Kidney (tissue), 13 donors: ENCODE measurements at regions not wholly inside any gene's neighbourhood (a gene's known extent, or its start where the extent isn't known, plus 50 kb on each side); places are given as distances from the start of the nearest gene placed in this dataset.
A peak's percentile ranks its signal among the peaks of the same experiment; 100 is the strongest.

Experiments used
- DNase-seq, 5 donors: peaks; one replicate each; pipeline ENCODE4 v3.0.0-alpha.2; 2013 to 2020
- FAIRE-seq: peaks from 2 replicates; lab custom pipeline; 2012; peaks lifted over from hg19 to GRCh38; lab: Jason Lieb, UNC
- H3K27ac ChIP-seq, 2 donors: one replicate each; pipeline ENCODE4 v1.7.0; 2013; ENCODE audit warnings: low read depth in 2 of 2, low read length in 2 of 2, inconsistent platforms in 1 of 2
- H3K27me3 ChIP-seq: one replicate; pipeline ENCODE4 v1.7.1; 2013; ENCODE audit warnings: low read length, inconsistent platforms; ENCODE audit not compliant: control insufficient read depth, insufficient read depth
- H3K36me3 ChIP-seq, 3 donors: one replicate each; pipeline versions ENCODE4 v1.7.0 to v1.7.1; 2013; ENCODE audit warnings: low read length in 3 of 3, control low read depth in 1 of 3, inconsistent platforms in 1 of 3; ENCODE audit not compliant: insufficient read depth in 3 of 3, control insufficient read depth in 2 of 3
- H3K4me1 ChIP-seq, 3 donors: one replicate each; pipeline versions ENCODE4 v1.7.0 to v1.7.1; 2013; ENCODE audit warnings: low read length in 3 of 3, inconsistent platforms in 1 of 3, low read depth in 1 of 3; ENCODE audit not compliant: control insufficient read depth in 2 of 3, insufficient read depth in 2 of 3
- H3K4me3 ChIP-seq, 3 donors: one replicate each; pipeline versions ENCODE4 v1.7.0 to v1.8.1; 2013; ENCODE audit warnings: low read length in 3 of 3, control low read depth in 1 of 3, inconsistent platforms in 1 of 3
- H3K9ac ChIP-seq, 3 donors: one replicate each; pipeline versions ENCODE4 v1.7.0 to v1.7.1; 2013; ENCODE audit warnings: low read length in 3 of 3, control low read depth in 1 of 3, inconsistent platforms in 1 of 3
- H3K9me3 ChIP-seq, 3 donors: one replicate each; pipeline versions ENCODE4 v1.7.0 to v1.7.1; 2013; ENCODE audit warnings: low read length in 3 of 3, control low read depth in 1 of 3, inconsistent platforms in 1 of 3; ENCODE audit not compliant: control insufficient read depth in 2 of 3, insufficient read depth in 1 of 3
- intact Hi-C: fragments of 100-400 bp; cut with DNase I; formaldehyde crosslinking; loops from one replicate; pipeline ENCODE4 v1.11.1; 2022
- TF ChIP-seq, protein P1 (sequence below): IDR thresholded peaks from 3 replicates; pipeline ENCODE4 v1.5.1; 2012; ENCODE audit warnings: mild to moderate bottlenecking, moderate library complexity, borderline replicate concordance; ENCODE audit not compliant: insufficient read depth; ENCODE audit errors: extremely low read depth
- donor health status: control.
- donor health status: control.
- donor health status: control.
- donor health status: control.
- donor health status: control.
- donor health status: DM: yes; HTN: yes; CAD: no.
- donor health status: Normal renal cell carcinoma (clear cell type).

DNA sequence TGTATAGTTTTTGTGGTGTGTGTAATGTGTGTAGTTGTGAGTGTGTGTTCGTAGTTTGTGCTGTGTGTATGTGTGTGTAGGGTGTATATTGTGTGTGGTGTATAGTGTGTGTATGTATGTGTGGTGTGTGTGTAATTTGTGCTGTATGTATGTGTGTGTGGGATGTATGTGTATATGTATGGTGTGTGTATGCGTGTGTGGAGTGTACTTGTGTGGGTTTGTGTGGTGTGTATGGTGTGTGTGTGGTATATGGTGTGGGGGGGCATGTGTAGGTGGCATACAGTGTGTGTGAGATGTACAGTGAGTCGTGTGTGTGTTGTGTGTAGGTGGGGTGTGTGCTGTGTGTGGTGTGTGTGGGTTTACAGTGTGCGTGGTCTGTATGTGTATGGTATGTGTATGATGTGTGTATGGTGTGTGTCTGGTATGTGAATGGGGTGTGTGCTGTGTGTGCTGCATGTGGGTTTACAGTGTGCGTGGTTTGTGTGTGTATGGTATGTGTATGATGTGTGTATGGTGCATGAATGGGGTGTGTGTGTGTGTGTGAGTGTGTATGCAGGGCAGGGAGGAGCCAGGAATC is 125.2 kb downstream of the GADD45G start:
- FAIRE-seq (no peak), DNase-seq (no peak)
- H3K4me1 ChIP-seq, result peaks cover 0 to 14% (median 0%) of the 10 kb centered on the region in 3 donors
- intact Hi-C loops, result no loop called here
- H3K9me3 ChIP-seq, result no peaks in the 10 kb centered on the region
- H3K27me3 ChIP-seq, result no peaks in the 10 kb centered on the region
- H3K27ac ChIP-seq, result no peak overlapping the region
- H3K4me3 ChIP-seq, result no peak overlapping the region
- no peaks in the 10 kb centered on the region for H3K36me3 ChIP-seq
- no peak overlapping the region for H3K9ac ChIP-seq
- TF ChIP-seq, protein P1, sequence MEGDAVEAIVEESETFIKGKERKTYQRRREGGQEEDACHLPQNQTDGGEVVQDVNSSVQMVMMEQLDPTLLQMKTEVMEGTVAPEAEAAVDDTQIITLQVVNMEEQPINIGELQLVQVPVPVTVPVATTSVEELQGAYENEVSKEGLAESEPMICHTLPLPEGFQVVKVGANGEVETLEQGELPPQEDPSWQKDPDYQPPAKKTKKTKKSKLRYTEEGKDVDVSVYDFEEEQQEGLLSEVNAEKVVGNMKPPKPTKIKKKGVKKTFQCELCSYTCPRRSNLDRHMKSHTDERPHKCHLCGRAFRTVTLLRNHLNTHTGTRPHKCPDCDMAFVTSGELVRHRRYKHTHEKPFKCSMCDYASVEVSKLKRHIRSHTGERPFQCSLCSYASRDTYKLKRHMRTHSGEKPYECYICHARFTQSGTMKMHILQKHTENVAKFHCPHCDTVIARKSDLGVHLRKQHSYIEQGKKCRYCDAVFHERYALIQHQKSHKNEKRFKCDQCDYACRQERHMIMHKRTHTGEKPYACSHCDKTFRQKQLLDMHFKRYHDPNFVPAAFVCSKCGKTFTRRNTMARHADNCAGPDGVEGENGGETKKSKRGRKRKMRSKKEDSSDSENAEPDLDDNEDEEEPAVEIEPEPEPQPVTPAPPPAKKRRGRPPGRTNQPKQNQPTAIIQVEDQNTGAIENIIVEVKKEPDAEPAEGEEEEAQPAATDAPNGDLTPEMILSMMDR, result no peak

GRCh38 chr9:89730715-89731114 is 125.9 kb downstream of the GADD45G start:
- H3K36me3 ChIP-seq, result no peaks in the 10 kb centered on the region
- no peaks in the 10 kb centered on the region for H3K9me3 ChIP-seq
- no peak overlapping the region for H3K9ac ChIP-seq
- TF ChIP-seq, protein P1, result peak; percentile 31
- intact Hi-C loops, result no loop called here
- peak in 3 of 5 donors; percentile 29 to 65 (median 32) for DNase-seq
- H3K27ac ChIP-seq, result no peak overlapping the region
- no peak for FAIRE-seq
- H3K4me3 ChIP-seq, result no peak overlapping the region
- H3K4me1 ChIP-seq, result peaks cover 0 to 14% (median 0%) of the 10 kb centered on the region in 3 donors
- H3K27me3 ChIP-seq, result no peaks in the 10 kb centered on the region

- Histone ChIP-seq H3K9me3 (no peaks in the 10 kb centered on the region), H3K9ac (no peak overlapping the region), H3K4me1 (peaks cover 0 to 14% (median 0%) of the 10 kb centered on the region in 3 donors), H3K36me3 (no peaks in the 10 kb centered on the region), H3K27me3 (no peaks in the 10 kb centered on the region), H3K4me3 (no peak overlapping the region), H3K27ac (no peak overlapping the region)
- DNase-seq, result peak in 1 of 5 donors; percentile 33
- intact Hi-C loops, result no loop called here
- FAIRE-seq, result no peak
- TF ChIP-seq, protein P1, result no peak
Measured at GRCh38 chr9:89731262-89732182, 126.7 kb downstream of the GADD45G start.
